Stimulated activated CD4-positive, alpha-beta T cell treated with anti-CD3 and anti-CD28 coated beads, Interleukin-4, amount 100 ng/mL, for 4 hours (primary cell): ENCODE measurements at regions not wholly inside any gene's neighbourhood (a gene's known extent, or its start where the extent isn't known, plus 50 kb on each side); places are given as distances from the start of the nearest gene placed in this dataset.

Experiments used
- DNase-seq, 2 experiments: peaks; one replicate each; pipeline ENCODE4 v3.0.0-alpha.2; 2020

DNA sequence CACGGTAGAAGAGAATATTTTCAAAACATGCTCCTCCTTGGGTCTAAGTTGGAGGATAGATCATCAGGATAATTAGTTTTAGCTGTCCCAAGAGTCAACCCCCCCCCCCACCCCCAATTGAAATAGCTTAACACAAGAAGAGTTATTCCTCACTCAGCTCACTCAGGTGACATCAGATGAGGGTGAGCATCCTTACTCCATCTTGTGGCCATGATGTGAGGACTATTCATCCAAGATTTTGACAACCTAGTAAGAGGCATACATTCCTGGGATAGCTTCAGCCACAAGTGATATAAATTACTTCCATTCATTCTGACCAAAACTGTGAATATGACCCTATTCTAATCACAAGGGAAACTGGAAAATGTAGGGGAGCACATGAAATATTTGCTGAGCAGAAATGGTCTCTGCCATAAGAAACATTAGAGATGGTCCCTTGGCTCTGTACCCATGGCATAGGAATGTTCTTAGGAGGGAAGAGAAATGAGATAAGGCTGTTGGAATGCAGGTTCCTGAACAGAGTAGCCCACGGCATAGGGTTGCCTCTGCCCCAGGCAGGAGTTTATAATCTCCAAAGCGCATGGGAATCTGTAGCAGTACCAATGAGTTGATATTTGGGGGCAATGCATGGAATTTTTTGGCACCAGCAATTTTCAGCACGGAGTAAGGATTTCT lies 257.2 kb downstream of the CYRIA start:
- no peak for DNase-seq

- no peak for DNase-seq
These were observed 258.3 kb downstream of the CYRIA start for GRCh38 chr2:16407358-16407757.

DNA sequence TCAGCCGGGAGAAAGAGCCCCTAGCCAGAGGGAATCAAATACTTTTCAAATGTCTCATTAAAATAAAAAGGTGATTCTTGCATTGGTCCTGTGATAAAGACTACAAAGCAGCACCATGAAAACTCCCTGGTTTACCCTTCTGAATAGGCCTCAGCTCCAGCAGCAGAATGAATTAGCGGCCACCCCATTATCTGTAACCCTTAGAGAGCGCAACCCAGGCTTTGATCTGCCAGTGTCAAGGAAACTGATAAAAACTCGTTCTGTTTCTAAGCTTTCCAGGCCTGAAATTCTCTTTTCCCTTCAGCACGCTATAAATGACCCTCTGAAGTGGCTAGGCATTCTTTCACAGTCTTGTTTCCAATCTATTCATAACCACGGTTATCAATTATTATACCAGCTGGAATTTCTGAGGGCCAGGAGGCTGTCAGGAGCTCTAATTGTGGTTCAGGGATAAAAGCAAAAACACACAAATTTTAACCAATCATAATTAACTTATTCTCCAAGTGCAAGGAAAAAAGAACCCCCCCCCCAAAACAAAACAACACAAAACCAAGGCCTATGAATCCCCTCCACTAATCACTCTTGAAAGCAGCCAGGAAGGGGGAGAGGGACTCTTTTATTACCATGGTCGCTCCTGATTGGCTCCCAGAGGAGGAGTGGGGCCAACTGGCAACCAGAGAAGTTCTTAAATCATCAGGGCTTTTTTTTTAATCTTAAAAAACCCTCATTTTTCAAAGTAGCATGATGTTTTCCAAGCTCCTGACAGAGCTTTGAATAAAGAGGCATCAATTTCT lies 258.9 kb downstream of the CYRIA start:
- no peak for DNase-seq

DNA sequence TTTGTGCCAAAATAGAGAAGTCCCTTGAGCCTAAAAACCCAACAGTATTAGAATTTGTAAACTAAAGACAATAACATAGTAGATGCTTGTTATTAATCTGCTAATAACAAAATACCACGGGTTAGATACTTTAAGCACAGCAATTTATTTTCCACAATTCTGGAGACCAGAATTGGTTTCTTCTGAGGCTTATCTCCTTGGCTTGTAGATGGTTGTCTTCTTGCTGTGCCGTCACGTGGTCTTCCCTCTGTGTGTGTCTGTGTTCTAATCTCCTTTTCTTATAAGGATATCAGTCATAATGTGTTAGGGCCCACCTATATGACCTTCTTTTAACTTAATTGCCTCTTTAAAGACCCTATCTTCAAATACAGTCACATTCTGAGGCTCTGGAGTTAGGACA lies 260.1 kb downstream of the CYRIA start:
- DNase-seq = no peak

- DNase-seq = no peak
These were observed 260.9 kb downstream of the CYRIA start for GRCh38 chr2:16404551-16405300.

DNA sequence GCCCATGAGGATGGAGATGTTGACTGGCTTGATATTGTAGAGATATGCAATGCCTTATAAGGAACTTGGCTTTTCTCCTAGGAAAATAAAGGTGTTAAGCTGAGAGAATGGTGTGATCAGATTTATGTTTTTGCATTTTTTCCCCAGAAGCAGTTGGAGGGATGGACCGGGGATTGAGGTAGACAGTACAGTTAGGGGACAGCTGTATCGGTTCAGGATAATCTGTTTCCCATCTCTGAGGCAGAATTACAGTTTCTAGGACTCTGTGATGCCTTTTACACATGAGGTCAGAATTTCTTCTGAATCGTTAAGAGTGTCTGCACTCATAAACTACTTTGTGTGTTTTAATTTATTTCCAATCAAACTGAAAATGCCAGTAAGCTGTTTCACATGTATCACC lies 261.5 kb downstream of the CYRIA start:
- DNase-seq = no peak

DNA sequence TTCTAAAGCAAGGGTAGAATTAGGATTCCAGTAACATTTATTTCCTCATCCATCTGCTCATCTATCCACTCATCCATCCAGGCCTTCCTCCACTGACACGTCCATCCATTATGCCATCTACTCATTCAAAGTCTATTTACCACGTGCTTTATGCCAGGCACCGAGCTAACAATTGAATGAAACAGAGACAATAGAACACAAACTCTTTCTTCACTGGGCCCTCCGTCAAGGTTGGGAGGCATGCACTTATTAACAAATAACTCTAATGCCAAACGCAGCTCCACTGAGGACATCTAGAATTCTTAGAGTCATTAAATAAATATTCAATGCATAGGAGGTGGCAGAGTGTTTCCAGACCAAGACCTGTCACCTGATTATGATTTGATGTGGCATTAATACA lies 262.7 kb downstream of the CYRIA start:
- no peak for DNase-seq

DNA sequence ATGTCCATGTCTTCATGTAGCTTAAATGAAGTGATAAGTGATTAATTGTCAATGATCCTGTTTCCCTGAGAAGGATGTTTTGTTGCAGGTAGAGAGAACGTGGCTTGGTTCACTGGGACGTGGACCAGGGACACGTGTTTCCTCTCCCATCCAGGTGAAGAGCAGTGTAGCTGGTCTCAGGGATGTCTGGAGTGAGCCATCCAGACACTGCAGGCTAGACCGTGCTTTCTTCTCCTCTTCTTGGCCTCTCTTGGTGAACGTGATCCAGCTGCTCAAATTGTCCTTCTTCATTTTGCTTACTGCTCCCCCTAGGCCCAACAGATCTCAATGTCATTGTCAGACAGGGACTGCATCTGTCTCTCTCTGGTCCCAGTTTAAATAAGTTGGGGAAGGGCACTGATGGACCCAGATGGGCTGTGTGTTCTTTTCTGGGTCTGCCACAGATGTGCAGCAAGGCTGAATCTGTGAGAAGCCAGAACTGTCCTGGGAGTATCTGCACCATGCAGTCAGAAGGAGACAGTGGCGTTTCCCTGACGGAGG lies 263.8 kb downstream of the CYRIA start:
- DNase-seq = no peak

- no peak for DNase-seq
These were observed 265.5 kb downstream of the CYRIA start for GRCh38 chr2:16400127-16400623.

- DNase-seq = no peak
These were observed 267.1 kb downstream of the CYRIA start for GRCh38 chr2:16398486-16399043.

DNA sequence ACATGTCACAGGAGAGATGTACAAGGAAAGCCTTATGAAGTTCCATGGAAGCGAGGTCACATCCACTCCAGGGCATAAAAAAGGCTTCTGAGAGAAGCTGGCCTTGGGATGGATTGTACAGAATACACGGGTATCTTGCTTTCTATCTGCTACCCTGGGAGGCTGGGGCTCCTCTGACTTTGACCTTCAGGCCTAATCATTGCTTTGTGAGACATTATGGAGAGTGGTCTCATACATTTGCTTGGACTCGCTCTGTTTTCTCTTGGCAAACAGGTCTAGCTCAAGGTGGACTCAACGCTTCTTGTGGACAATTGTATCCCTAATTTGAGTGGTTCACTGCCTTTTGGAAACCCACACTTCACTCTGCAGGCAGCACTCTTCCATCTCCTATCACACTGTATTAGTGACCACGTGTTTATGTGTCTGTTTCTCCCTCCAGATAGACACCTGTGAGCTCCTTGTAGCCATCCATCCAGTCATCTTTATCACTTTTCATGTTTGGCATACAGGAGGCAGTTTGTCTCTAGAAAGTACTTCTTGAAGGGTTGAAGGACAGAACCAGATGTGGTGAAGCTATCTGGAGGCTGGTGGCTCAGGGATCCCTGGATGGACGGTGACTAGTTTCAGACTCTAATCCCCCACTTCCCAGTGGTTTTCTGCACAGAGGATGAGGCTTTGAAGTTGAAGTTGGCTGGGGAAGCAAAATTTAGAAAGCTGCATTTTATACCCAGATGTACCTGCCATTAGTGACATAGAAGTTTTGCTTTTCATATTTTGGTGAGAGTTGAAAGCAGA lies 267.8 kb downstream of the CYRIA start:
- no peak for DNase-seq

DNA sequence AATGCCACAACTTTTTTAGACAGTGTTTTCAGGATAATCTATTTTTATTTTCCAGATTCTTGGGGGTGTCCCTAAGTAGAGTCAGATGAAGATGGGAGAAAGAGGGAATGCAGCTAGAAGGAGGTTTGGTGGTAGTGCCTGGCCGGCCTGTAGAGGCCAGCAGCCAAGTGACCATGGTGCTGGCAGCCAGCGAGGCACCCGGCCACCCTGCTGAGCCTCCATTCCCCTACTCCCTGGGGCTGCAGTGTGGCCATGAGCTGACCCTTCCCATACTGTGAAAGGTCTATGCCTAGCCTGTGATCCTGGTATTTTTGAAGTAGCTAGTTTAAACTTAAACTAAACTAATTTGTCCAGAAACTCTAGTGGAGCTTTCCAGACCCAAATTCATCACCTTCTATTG lies 268.6 kb downstream of the CYRIA start:
- no peak for DNase-seq

- DNase-seq = no peak
These were observed 269.5 kb downstream of the CYRIA start for GRCh38 chr2:16396171-16396570.

- DNase-seq = no peak
These were observed 270.0 kb downstream of the CYRIA start for GRCh38 chr2:16395601-16396000.

DNA sequence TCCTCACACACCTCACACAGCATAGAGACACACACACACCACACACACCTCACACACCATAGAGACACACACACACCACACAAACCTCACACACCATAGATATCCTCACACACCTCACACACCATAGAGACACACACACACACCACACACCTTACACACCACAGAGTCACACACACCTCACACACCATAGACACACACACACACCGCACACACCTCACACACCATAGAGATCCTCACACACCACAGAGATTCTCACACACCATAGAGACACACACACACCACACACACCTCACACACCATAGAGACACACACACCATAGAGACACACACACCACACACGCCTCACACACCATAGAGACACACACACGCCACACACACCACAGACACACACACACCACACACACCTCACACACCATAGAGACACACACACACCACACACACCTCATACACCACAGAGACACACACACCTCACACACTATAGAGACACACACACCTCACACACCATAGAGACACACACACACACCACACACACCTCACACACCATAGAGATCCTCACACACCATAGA lies 270.6 kb downstream of the CYRIA start:
- DNase-seq = no peak

GRCh38 chr2:16394072-16394985 lies 271.3 kb downstream of the CYRIA start:
- no peak for DNase-seq

DNA sequence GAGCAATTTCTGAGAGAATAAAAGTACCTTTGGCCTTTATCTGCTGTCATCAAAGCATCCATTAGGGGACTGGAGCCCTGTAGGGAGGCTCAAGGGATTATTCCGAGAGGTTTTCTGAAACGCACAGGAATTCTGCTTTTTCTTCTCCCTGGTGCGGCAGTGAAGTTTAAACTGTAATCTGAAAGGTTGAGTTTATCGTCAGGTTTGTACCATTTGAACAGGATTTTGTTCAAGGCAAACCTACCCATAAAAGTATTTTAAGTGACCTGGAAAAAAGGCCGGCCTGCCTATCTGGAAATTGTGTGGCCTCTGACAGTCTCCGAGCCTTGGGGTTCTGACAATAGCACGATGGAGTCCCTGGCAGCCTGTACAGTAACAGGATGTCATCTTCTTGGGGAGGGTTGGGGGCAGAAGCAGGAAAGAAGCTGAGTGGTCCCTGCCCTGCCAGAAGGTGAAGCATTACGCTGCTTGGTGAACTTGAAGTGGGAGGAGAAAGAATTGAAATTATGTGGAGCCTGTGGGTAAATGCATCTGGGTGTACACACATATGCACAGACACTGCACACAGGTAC lies 272.0 kb downstream of the CYRIA start:
- DNase-seq = no peak

GRCh38 chr2:16392647-16393499 lies 272.8 kb downstream of the CYRIA start:
- no peak for DNase-seq

- DNase-seq = no peak
These were observed 273.6 kb downstream of the CYRIA start for GRCh38 chr2:16391986-16392385.
